Cerebellar nuclear complex (tissue), 1 donor: ENCODE measurements at regions not wholly inside any gene's neighbourhood (a gene's known extent, or its start where the extent isn't known, plus 50 kb on each side); places are given as distances from the start of the nearest gene placed in this dataset.
"Not testable (repeated sequence)": the region's sequence is repeated elsewhere in the genome, so short reads cannot be mapped to it uniquely, and the experiment has no call there.

Experiments
- DNase-seq, 2 experiments: peaks; one replicate each; lab custom pipeline; 2025; lab: John Stamatoyannopoulos, UW

- no peak for DNase-seq
Measured at GRCh38 chr6:121020656-121021055, 313.6 kb downstream of the TBC1D32 start.

- no peak for DNase-seq
Measured at GRCh38 chr6:121008553-121008952, 325.7 kb downstream of the TBC1D32 start.

GRCh38 chr6:121006024-121006423, 328.3 kb downstream of the TBC1D32 start:
- DNase-seq: no peak

- no peak for DNase-seq
Measured at GRCh38 chr6:121000381-121000780, 333.9 kb downstream of the TBC1D32 start.

- no peak for DNase-seq
Measured at GRCh38 chr6:120996340-120996739, 337.9 kb downstream of the TBC1D32 start.

- DNase-seq: no peak
Measured at GRCh38 chr6:120994573-120994967, 339.7 kb downstream of the TBC1D32 start.

GRCh38 chr6:120993929-120994572, 340.2 kb downstream of the TBC1D32 start:
- DNase-seq: no peak

- DNase-seq: no peak
Measured at GRCh38 chr6:120992257-120992656, 342.0 kb downstream of the TBC1D32 start.

- DNase-seq: no peak
Measured at GRCh38 chr6:120990866-120991265, 343.4 kb downstream of the TBC1D32 start.

- no peak for DNase-seq
Measured at GRCh38 chr6:120981835-120982234, 352.4 kb downstream of the TBC1D32 start.

- no peak for DNase-seq
Measured at GRCh38 chr6:120966321-120966720, 368.0 kb downstream of the TBC1D32 start.

- DNase-seq: no peak
Measured at GRCh38 chr6:120965814-120966213, 368.5 kb downstream of the TBC1D32 start.

GRCh38 chr6:120960761-120961160, 373.5 kb downstream of the TBC1D32 start:
- DNase-seq: no peak

- DNase-seq: no peak
Measured at GRCh38 chr6:120954111-120954510, 380.2 kb downstream of the TBC1D32 start.

GRCh38 chr6:120951258-120951657, 383.0 kb downstream of the TBC1D32 start:
- DNase-seq: no peak

GRCh38 chr6:120947111-120947510, 387.2 kb downstream of the TBC1D32 start:
- no peak for DNase-seq

- no peak for DNase-seq
Measured at GRCh38 chr6:120945905-120946594, 388.2 kb downstream of the TBC1D32 start.

GRCh38 chr6:120938876-120939472, 395.3 kb downstream of the TBC1D32 start:
- DNase-seq: no peak

GRCh38 chr6:120938164-120938875, 396.0 kb downstream of the TBC1D32 start:
- DNase-seq: no peak

GRCh38 chr6:120935908-120936307, 398.4 kb downstream of the TBC1D32 start:
- no peak for DNase-seq

GRCh38 chr6:120935016-120935415, 399.3 kb downstream of the TBC1D32 start:
- DNase-seq: no peak

GRCh38 chr6:120931520-120932180, 402.6 kb downstream of the TBC1D32 start:
- not testable (repeated sequence) for DNase-seq
